Fibroblast of skin of back (primary cell): ENCODE measurements at regions not wholly inside any gene's neighbourhood (a gene's known extent, or its start where the extent isn't known, plus 50 kb on each side); places are given as distances from the start of the nearest gene placed in this dataset.
"Not testable (repeated sequence)": the region's sequence is repeated elsewhere in the genome, so short reads cannot be mapped to it uniquely, and the experiment has no call there.

Experiments used
- DNase-seq: peaks from one replicate; pipeline ENCODE4 v3.0.0-alpha.2; 2013

DNA sequence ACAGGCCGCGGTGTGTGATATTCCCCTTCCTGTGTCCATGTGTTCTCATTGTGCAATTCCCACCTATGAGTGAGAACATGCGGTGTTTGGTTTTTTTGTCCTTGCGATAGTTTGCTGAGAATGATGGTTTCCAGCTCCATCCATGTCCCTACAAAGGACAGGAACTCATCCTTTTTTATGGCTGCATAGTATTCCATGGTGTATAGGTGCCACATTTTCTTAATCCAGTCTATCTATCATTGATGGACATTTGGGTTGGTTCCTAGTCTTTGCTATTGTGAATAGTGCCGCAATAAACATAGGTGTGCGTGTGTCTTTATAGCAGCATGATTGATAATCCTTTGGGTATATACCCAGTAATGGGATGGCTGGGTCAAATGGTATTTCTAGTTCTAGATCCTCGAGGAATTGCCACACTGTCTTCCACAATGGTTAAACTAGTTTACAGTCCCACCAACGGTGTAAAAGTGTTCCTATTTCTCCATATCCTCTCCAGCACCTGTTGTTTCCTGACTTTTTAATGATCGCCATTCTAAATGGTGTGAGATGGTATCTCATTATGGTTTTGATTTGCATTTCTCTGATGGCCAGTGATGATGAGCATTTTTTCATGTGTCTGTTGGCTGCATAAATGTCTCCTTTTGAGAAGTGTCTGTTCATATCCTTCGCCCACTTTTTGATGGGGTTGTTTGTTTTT is 125.1 kb downstream of the USP22 start:
- DNase-seq = not testable (repeated sequence)

DNA sequence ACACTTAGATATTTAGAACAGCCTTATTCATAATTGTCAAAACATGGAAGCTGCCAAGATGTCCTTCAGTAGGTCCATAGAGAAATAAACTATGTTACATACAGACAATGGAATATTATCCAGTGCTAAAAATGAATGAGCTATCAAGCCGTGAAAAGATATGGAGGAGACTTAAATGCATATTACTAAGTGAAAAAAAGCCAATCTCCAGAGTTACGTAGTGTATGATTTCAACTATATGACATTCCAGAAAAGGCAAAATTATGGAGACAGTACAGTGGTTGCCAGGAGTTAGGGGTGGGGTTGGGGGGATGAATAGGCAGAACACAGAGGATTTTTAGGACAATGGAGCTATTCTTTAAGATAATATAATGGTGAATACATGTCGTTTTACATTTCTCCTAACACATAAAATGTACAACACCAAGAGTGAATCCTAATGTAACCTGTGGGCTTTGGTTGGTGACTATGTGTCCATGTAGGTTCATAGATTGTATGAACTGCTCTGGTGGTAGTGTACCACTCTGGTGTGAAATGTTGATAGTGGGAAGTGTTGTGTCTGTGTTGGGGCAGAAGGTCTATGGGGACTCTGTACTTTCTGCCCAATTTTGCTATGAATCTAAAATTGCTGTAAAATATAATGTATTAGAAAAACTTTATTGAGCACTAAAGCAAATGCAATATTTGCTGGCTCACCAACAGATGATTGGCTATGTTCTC is 122.6 kb downstream of the USP22 start:
- DNase-seq = peak; percentile 75

DNA sequence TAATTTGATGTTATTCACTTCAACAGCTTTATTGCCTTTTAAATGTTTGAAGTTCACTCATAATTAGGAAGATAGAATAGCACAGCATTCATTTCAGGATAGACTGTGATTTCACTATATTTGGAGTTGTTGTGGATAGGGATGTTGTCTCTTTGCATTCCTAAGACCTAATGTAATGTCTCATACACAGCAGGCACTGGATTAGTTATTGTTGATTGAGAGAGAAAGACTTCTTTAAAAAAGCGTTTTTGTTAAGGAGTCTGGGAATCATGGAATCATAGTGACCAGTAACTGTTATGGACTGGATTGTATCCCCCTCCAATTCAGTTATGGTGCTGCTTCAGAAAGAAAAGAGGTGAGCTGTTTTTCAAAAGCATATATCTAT is 122.0 kb downstream of the USP22 start:
- DNase-seq = peak; percentile 95

DNA sequence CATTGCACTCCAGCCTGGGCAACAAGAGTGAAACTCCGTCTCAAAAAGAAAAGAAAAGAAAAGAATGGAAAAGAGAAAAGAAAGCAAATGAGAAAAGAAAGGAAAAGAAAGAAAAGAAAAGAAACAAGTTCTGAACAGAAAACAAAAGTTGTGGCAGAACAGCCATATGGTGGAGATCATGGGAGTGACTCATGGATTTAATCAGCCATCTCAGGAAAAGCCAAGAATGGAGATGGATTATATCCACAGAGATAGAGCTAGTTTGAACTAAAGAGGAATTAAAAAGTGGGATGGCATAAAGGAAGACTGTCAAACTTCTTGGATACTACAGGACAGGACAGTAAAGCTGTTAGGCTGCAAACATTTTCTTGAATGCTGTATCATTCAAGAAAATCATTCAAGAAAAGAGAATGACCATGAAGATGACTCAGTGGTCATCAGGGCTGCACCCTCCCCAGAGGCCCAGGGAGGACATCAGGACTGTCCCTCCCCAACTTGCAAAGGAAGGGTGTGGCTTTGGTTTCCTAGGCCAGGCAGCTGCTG is 120.6 kb downstream of the USP22 start:
- peak; percentile 84 for DNase-seq

DNA sequence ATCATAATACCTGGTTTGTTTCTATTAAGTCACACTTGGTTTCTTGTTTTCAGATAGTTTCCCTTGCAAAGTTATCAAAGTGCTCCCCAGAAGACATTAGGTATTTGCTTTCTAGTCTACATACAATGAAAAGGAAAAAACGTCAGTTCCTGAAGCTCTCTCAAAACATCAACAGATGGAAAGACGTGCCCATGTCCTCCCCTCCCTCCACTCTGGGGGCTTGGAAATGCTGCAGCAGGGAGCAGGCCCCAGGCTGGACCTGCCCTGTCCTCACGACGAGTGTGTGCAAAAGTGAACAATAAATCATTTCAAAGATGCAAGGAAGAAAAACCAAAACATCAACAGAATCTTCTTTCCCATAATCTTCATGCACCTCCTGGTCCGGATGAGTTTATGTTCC is 118.5 kb downstream of the USP22 start:
- DNase-seq = no peak

DNA sequence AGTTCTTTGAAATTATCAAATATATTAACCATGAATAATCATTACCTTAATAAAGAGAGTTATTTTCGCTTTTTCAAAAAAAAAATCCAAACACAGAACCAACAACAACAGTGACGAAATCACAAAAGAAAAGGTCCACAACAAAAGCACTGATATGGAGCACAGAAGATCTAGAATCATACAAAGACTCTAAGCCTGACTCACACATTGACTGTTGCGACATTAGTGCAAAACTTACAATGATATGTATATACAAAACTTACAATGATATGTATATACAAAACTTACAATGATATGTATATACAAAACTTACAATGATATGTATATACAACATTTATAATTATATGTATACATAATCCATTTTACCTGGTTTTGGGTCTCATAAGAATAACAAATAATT is 117.7 kb downstream of the USP22 start:
- peak; percentile 43 for DNase-seq

DNA sequence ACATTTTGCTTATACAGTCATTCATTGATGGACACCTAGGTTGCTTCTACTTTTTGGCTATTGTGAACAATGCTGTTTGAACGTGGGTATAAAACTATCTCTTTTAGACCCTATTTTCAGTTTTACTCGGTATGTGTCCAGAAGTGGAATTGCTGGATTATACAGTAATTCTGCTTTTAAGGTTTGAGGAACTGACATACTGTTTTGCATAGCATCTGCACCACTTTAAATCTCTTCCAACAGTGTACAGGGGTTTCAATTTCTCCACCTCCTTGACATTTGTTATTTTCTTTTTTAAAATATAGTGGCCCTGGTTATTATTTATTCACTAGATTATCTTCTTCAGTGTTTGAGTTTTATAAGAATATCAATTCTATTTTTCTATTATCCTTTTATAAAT is 116.9 kb downstream of the USP22 start:
- no peak for DNase-seq

DNA sequence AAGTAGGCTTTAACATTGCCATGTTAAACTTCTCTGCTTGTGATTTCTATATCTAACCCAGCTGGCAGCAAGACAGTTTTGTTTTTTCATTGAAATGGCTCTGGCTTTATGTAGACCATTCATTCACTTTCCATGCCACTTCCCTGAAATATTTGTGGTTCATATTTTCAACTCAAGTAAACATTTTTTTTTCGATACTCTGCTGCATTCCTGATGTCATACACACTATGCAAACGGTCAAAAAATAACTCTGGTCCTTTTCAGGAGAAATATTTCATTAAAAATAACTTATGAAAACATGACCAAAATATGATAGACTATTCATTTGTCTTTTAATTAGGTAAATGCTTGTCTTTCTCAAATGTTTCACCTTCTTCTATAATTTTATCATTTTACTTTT is 116.3 kb downstream of the USP22 start:
- peak; percentile 94 for DNase-seq

DNA sequence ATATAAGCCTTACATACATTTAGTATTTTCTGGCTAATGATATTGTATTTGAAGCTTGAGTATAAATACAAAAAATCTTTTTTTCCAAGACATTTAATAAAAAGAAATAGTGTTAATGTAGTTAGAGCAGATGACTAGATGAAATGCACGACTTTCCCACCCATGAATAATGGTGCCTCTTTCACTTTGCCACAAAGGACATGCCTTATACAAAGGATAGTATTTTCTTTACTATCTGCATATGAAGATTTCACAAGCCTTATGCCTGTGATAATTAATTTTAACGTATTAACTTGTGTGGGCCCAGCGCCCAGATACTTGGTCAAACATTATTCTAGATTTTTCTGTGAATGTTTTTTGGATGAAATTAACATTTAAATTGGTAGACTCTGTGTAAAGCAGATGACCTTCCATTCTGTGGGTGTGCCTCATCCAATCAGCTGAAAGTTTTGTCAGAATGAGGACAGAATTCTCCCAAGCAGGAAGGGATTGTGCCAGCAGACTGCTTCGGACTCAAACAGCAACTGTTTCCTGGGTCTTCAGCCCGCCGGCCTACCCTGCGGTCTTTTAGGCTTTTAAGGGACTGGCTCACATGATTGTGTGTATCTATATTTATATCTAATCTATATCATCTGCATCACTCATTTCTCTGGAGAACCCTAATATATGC is 115.4 kb downstream of the USP22 start:
- no peak for DNase-seq

DNA sequence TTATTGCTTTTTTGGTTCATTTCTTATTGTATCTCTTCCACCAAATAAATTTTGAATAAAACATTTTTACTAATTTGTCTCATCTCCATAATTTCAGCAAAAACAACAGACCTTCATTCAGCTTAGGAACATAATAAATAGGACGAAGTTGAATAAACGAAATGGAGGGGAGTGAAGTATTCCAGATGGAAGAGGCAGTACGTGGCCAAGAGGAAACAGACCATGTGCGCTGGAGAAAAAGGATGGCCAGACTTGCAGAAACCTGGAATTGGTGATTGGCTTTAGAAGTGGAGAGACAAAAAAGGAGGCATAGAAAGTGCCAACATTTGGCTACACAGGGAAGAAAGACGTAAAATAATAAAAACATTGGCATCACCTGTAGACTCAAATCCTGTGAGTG is 113.5 kb downstream of the USP22 start:
- no peak for DNase-seq

DNA sequence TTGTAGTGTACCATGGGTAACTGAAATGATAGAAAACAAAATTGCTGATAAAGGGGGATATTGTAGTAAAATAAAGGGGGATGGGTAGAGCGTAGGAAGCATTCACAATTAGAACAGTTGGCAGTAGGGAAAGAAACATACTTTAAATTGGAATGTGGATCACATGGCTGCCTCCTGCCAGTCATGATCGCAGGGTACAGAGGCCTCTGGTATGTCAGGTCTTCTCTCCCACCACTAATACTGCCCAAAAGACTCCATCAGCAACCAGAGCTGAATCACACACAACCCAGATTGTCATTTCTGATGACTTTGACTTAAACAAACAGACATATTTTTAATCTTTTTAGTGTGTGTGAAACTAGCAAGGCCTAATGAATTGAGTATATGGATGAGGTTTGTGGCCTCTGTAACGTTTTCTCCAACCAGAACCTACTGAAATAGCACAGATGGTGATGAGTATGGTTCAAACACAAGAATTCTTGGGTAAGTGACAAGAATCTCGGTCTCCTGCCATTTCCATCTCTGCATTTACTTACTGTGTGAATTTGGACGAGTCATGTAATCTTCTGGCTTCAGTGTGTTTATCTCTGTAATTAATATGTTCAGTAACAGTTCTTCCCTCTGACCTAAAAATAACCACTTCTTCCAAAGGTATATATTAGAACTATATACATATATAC is 112.6 kb downstream of the USP22 start:
- DNase-seq = peak; percentile 73

DNA sequence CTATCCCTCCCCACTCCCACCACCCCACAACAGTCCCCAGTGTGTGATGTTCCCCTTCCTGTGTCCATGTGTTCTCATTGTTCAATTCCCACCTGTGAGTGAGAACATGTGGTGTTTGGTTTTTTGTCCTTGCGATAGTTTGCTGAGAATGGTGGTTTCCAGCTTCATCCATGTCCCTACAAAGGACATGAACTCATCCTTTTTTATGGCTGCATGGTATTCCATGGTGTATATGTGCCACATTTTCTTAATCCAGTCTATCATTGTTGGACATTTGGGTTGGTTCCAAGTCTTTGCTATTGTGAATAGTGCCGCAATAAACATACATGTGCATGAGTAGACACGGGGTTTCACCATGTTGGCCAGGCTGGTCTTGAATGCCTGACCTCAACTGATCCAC is 109.8 kb downstream of the USP22 start:
- DNase-seq = not testable (repeated sequence)

DNA sequence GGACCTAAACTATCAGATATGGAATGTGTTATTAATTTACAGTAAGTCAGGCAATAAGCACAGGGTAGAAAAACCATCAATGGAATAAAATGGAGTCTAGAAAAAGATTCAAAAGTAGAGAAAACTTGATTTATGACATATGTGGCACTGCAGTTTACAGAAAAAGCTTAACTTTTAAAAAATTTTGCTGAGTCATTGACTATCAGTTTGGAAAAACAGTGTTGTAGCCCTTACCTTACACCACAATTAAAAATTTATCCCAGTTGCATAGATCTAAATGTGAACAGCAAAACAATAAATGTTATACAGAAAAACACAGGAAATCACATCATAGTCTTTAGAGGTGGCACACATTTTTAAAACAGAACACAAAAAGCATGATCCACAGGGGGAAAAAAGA is 108.5 kb downstream of the USP22 start:
- no peak for DNase-seq

DNA sequence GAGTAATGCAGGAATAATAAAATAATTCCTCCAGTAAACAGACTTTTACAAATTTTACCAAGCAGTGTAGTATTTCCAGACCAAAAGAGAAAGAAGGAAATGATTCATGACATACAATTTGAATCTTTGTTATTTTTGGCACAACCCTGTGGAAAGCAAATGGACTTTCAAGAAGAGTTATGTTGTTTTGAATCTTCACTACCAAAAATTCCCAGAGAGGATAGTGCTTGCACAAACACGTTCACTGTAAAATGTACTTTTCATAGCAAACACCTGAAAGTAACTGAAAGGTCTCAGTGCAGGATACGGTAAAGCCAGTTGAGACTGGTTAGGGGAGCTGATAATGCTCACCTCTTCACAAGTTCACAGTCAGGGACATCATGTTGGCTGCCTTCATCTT is 107.1 kb downstream of the USP22 start:
- DNase-seq = peak; percentile 89

DNA sequence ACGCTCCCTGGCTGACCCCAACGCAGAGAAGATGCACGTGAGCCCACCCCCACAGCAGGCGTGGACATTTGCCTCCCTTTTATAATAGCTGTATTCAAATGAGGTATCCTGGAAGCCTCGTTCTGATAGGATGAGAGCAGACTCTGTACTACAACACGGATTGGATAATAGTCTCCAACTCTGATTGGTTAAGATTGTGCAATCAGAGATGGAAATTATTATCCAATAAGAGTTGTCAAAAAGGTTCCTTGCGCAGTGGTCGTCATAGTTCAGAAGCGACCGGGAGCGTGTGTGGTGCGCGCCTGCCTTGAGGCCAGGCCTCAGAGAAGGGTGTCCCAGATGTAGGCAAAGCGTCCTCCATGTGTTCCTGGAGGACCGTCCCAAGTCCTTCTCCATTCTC is 104.6 kb downstream of the USP22 start:
- no peak for DNase-seq

DNA sequence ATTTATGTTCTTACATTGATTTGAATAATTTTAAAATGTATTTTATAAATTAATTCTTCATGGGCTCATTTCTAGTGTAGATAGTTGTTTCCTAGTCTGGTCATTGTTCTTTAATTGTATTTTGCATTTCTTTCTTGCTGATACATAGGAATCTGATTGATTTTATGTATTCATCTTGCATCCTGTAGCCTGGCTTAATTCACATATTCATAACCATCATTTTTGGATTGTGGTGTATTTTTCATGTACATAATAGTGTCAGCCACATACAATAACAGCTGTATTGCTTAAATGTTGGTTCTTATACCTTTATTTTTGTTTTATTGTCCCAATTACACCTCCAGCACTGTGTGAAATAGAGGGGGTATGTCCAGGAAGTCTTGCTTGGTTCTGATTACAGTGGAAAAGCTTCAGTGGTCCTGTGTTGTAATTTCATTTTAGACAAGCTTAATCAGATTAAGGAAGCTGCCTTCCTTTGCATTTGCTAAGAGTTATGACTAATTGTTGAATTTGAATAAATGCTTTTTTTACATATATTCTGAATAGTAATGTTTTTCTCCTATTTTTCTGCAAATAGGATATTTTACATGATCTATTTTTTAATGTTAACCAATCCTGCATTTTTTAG is 103.7 kb downstream of the USP22 start:
- DNase-seq = no peak

DNA sequence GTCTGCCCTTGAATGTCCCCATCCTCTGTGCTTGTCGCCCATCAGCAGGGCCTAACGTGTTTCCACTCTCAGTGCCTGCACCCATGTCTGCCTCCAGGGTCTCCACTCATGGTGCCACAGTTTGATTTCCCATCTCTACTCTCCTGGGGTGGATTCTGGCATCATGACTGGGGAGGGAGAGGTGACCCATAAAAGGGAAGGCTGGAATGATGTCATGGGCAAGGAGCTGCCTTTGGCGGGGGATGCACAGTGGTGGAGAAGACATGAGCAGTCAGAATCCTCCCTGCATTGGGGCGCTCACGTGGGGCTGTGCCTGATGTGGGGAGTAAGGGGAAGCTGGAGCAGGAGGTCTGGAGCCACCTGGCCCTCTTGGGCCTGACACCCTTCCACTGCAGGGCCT is 100.9 kb downstream of the USP22 start:
- no peak for DNase-seq

DNA sequence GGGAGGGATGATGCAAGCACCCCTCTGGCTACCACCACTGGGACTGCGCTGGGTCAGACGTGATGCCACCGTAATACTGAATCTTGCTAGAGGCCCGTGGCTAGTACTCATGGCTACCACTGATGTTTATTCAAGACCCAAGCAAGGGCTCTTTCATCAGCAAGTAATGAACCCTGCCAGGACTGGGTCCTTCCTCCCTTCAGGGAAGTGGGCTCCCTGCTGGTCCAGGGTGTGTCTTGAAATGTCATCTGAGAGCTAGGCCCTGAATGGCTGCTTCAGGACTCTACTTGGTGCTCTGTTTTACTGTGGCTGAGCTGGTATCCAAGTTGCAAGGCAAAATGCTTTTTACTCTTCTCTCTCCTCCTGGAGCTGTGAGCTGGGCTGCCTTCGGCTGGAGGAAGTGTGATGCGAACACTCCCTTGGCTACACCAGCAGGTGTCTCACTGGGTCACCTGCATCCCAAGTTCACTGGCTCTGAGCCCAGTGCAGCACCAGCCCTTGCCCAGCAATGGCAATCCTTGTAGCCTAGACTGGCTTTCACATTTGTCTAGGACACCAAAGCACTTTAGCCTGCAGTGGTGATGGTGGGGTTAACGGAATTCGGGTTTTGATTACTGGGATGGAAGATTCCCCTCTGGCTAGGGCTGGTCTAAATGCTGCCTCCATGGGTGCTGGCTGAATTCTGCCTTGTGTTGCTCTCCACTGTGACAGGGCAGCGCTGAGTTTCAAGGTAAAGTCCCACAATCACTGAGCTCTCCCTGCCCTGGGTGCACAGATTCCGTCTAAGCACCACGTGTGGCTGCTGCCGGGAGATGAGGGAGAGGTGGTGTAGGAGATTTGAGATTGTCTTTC is 98.6 kb downstream of the USP22 start:
- no peak for DNase-seq

DNA sequence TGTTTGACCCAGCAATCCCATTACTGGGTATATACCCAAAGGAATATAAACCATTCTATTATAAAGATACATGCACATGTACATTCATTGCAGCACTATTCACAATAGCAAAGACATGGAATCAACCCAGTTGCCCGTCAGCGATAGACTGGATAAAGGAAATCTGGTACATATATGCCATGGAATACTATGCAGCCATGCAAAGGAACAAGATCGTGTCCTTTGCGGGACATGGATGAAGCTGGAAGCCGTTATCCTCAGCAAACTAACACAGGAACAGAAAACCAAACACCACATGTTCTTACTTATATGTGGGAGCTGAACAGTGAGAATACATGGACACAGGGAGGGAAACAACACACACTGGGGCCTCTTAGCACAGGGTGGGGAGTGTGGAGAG is 95.1 kb downstream of the USP22 start:
- not testable (repeated sequence) for DNase-seq

DNA sequence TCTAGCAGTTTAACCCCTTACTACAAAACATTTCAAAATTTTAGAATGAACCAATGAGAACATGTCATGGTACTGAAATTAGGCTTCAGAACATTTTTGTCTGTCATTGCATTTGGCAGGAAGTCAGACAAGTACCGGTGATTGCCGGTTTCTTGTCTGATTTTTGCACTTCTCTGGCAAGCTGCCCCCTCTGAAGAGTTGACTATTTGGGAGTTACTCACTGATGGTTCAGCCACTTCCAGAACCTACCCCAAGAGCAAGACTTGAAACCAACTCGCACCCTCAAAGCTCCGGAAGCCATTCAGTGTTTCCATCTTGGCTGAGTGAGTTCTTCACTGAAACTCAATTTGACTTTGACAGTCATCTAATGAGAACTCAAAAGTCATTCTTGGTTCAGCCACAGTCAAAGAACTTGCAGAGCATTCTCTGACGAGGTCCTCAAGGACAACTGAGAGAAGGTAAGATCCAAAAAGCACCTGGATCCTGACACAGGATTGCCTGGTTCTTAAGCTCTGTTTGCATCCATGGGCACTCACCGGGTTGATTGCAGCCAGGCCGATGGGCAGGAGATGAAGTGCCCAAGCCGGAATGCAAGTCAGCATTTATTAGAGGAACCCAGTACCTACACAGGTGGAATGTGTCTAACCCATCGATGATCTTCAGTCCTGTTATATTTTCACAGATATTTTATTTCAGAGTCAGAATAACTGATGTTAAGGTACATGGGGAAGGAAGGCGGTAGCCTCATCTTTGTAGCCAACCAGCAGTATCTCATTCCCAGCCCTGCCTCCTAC is 93.6 kb downstream of the USP22 start:
- DNase-seq = no peak
